ENCODE measurements at regions not wholly inside any gene's neighbourhood (a gene's known extent, or its start where the extent isn't known, plus 50 kb on each side); places are given as distances from the start of the nearest gene placed in this dataset.

- TF ChIP-seq POLR2AphosphoS5 (IDR thresholded peaks at IDR 0.05; ENCODE audit: low read depth, low read length) (no peak), POLR2A (IDR thresholded peaks at IDR 0.05; ENCODE audit: low read depth, low read length) (no peak)
Measured at GRCh38 chr2:7154656-7155055, 237.4 kb downstream of the RNF144A start.

All from GM12891 (cell line).